Fibroblast of skin of abdomen (primary cell): ENCODE measurements at regions not wholly inside any gene's neighbourhood (a gene's known extent, or its start where the extent isn't known, plus 50 kb on each side); places are given as distances from the start of the nearest gene placed in this dataset.

Experiments used
- DNase-seq: peaks from one replicate; pipeline ENCODE4 v3.0.0-alpha.2; 2013

DNA sequence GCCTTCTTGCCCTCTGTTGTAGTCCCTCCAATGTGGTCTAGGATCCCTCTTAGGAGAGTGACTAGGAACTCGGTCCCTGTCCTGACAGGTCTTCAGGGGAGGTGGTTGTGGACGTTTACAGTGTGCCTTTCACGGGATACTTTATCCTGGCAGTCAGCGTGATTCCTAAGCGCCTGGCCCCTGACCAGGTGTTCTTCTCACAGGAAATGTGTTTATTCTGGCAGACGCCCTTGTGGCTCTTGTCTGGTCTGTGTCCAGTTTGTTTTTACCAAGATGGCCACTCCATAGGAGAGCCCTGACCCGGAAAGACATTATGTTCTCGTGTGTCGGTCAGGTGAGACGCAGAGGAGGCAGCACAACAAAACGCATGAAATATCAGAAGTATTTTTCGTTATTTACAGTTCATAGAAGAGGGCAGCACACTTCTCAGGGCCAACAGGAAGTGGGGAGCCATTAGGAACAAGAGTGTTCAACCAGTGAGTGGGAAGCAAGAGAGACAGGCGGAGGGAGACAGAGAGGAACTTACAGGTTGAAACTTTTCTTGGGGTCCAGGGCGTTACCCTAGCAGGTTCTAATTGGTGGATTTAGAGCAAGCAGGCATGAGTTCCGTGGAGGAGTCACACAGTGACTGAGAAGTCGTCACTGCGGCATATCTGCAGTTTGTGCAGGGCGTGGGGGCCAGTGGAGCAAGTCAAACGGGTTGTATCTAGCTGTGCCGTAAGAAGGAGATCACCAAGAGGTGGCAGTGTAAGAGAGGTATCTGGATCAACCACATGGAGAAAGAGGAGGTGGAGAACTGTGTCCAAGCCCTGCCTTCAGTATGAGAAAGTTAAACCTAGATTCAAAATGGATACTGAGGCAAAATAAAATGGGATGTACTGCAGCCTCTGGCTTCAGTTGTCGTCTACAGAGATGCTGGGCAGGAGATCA, 412.9 kb downstream of the ZSWIM6 start:
- no peak for DNase-seq

DNA sequence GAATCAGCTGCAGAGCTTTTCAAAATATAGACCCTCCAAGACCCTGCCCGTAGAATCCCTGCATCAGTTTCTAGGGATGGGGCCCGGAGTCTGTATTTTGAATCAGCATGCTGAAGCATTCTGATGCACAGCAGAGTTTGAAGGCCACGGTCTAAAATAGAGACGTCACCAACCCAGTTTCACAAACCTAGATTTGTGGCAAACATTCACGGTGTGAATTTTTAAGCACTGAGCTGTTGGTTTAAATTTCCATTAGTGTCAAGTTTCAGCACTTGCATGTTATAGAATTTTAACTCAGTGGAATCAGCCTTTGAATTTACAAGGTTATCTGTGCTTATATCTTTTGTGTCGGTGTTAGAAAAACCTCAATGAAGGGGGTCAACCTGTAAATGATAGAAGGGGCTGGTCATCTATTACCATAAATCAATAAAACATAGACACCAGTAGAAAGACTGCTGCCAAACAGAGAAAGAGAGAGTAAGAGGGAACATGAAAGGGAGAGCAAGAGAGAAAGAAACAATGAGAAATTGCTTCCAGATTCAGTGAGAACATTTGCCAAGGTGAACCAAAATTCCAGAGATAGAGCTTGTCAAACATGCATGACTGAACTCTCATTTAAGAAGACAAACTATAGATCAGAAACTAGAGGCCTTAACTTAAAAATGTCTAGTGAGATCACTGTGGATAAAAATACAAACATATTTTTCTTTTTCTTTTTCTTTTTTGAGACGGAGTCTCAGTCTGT, 414.9 kb downstream of the ZSWIM6 start:
- peak; percentile 68 for DNase-seq

DNA sequence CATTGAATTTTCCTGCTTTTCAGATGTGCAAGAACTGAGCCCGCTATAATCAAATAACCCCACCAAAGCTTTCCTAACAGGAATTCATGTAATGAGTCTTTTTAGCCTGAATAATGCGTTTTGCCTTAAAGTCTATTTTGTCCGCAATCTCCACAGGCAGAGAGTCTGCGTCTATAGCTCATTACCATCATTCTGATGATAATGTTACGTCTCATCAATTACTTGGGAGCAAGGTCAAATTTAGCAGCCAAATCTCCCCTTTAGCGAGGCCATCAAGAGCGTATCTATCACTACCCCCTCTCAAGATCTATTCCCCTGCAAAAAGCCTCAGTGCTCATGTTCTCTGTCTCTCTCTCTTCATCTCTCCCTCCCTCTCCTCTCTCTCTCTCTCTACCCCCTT, 416.1 kb downstream of the ZSWIM6 start:
- no peak for DNase-seq

- no peak for DNase-seq
Observed at GRCh38 chr5:61748651-61749050, 416.6 kb downstream of the ZSWIM6 start.

DNA sequence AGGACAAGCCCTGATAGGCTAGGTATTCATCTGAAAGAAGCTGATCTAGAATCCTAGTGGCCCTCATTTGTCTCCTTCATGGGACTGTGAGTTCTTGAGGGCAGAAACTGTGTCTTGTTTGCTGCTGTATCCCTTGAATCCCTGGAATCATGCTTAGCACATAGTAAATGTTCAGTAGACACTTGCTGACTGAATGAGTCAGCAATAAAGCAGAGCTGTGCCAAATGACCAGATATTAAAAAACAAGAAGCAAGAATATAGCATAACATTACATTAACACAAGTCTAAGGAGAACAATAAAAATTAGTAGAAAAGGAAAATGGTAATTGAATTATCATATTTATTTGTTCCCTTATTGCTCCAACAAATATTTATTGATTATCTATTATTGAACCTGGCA, 420.5 kb downstream of the ZSWIM6 start:
- DNase-seq: no peak

DNA sequence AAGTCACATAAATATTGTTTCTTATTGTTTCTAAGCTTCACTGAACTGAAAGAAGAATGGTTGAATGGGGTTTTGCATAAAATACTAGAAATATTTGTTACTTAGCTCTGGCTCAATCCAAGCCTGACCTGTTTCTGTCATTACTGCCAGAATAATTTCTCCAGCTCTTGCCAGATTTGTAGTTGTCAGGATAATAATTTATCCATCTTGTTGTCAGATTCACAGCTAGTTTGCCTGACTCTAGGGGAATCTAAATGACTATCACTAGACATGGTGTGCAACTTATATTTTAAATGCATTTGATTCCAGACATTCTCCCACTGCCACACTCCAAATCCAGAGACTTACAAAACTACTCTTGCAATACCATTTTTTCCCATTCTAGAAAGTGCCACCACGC, 422.7 kb downstream of the ZSWIM6 start:
- DNase-seq: no peak

DNA sequence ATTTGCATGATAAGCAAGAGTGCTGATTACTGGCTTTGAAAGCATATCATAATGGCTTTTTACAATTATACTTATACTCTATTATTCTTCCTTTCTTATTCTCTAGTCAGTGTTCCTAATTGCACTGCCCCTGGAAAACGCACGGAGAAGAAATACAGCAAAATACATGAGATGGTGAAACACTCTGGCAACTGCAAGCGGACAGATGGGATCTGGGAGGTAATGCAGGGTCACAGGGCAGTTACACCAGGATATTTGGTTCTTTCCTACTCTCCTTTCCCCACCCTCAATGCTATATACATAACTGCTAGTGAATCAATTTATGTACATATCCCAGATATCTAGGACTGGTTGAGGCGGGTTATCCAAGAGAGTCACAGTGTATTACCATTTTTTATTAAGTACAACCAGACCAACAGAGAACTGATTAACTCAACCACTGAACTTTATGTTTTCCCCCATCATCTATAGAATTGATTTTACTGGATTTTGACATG, 423.7 kb downstream of the ZSWIM6 start:
- DNase-seq: no peak

GRCh38 chr5:61758711-61759110, 426.7 kb downstream of the ZSWIM6 start:
- DNase-seq: no peak

DNA sequence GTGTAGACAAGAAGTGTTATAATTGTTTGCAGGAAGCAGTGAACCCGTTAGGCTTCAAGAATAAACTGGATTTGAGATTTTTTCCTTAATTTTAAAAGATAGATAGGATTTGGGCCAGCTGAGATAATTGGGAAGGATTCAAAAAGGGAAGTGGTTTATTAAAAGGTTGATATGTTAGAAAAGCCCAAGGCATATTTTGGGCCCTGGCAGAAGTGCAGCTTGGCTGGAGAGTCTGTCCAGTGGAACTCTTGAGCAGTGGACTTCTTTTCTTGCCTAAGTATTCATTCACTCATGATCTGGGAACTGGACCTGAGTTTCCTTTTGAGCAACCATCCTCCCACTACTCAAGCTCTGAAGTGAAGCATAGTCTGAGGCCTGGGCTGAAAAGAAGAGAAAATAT, 433.4 kb downstream of the ZSWIM6 start:
- DNase-seq: no peak

DNA sequence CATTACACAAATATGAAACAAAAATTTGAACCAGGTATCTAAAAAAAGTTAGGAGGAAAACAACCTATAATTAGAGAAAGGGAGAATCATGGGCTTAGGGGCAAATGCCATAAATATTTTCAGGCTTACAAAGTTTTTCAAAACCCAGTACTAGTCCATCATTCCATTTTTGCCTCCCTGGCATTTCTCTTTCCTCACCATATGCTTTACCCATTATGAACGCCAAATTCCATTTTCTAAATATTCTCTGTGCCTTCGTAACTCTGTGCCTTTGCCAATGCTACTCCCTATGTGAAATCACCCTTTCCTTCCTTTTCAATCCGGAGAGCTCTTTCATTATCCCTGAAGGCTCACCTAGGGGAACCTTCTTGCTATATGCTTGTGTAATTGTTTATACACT, 434.1 kb downstream of the ZSWIM6 start:
- DNase-seq: no peak

GRCh38 chr5:61767231-61768080, 435.4 kb downstream of the ZSWIM6 start:
- no peak for DNase-seq

GRCh38 chr5:61768692-61769281, 436.7 kb downstream of the ZSWIM6 start:
- peak; percentile 4 for DNase-seq

DNA sequence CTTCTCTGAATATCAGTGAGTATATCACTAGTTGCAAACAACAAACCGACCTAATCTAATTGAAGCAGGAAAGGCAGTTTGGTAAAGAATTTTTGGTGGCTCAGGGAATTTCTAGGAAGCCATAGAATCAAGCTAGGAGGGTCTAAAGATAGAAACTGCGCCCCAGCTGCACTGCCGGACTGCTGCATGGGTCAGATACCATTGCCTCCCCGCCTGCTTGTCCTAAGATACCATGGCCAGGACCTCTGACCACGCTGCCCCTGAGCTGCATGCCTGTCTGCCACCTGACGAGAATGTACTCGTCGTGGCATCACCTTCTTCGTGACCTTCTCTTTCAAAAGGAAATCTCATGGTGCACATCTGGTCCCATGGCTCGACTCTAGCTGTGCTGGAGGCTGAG, 439.0 kb downstream of the ZSWIM6 start:
- no peak for DNase-seq

DNA sequence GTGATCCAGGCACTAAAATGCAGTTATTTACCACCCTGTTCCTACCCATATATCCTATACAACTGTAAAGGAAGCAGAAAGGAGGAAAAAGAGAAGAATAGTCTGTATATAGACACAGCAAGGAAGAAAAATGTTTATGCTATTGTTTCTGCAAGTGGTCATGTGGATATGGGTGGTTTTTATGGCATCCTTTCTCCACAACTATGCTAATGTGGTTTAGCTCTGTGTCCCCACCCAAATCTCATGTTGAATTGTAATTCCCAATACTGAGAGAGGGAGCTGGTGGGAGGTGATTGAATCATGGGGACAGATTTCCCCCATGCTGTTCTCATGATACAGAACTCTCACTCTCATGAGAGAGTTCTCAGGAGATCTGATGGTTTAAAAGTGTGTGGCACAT, 439.8 kb downstream of the ZSWIM6 start:
- DNase-seq: no peak

GRCh38 chr5:61775901-61776300, 443.8 kb downstream of the ZSWIM6 start:
- DNase-seq: no peak

GRCh38 chr5:61777292-61777691, 445.2 kb downstream of the ZSWIM6 start:
- no peak for DNase-seq

GRCh38 chr5:61779743-61780142, 447.7 kb downstream of the ZSWIM6 start:
- DNase-seq: no peak

DNA sequence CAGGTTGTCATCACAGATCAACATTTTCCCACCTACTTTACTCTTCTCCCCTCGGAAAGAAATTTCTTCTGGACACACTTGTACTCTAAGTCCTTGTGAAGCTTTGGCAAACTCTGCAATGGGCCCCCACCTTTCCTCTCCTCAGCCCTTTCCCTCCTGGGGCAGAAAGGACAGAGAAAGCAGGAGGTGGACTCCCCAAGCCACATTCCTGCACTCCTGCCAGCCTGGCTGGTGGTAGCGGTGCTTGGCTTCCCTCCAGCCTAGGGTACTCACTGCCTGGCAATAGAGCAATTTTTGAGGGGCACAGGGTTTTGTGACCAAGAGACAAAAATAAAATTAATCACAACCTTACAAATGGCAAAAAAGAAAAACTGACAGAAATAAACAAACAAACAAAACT, 451.4 kb downstream of the ZSWIM6 start:
- no peak for DNase-seq

DNA sequence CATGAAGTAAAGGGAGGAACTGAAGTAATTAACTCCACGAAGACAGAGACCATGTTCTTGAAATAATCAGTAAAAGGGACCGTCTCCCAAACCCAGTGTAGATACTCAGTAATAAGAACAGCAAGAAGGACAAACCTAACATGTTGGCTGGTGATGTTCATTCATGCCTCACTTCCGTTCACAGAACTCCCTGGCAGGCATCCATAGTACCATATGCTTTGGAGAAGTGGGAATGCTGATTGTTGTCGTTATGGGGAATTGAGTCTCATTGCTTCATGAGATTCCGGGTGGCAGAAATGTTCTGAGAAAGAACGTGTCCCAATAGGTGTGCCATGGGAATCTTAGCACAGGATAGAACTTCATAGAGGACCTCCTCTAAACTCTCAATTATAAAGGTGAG, 452.3 kb downstream of the ZSWIM6 start:
- peak; percentile 47 for DNase-seq

GRCh38 chr5:61788548-61788947, 456.5 kb downstream of the ZSWIM6 start:
- no peak for DNase-seq

DNA sequence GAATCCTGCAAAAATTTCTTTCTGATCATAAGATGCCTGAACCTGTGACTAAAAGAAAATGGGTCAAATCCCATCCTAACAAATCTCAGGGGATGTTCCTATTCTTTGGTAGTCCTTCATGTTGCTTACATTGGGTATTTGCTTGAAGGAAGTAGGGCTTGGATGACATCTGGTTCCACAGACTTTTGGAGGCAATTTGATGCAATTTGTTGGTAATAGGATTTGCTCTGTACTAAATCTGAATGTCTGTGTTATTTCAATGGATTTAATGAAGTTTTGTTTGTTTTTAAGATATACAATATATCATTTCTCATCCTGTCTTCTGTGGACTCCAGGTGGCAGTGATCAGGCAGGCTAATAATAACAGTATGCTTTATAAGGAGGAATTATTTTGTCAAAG, 457.9 kb downstream of the ZSWIM6 start:
- no peak for DNase-seq

GRCh38 chr5:61790678-61791077, 458.6 kb downstream of the ZSWIM6 start:
- DNase-seq: no peak
